ENCODE measurements at regions not wholly inside any gene's neighbourhood (a gene's known extent, or its start where the extent isn't known, plus 50 kb on each side); places are given as distances from the start of the nearest gene placed in this dataset.

- TF ChIP-seq CTCF (conservative IDR thresholded peaks at IDR 0.05 in 1 of 2, IDR thresholded peaks at IDR 0.05 in 1 of 2; ENCODE audit: extremely low read depth in 1 of 2, insufficient read depth in 1 of 2, low read depth in 1 of 2, low read length in 2 of 2) (no peak), EZH2 (IDR thresholded peaks at IDR 0.05; ENCODE audit: borderline replicate concordance, low read length) (no peak)
Observed at GRCh38 chr15:81968691-81969090, 77.1 kb downstream of the MEX3B start.
